Superior temporal gyrus (tissue), 1 donor: ENCODE measurements at regions not wholly inside any gene's neighbourhood (a gene's known extent, or its start where the extent isn't known, plus 50 kb on each side); places are given as distances from the start of the nearest gene placed in this dataset.

Experiments
- DNase-seq: peaks from one replicate; pipeline ENCODE4 v3.0.0-alpha.2; 2016; ENCODE audit errors: extremely low spot score

DNA sequence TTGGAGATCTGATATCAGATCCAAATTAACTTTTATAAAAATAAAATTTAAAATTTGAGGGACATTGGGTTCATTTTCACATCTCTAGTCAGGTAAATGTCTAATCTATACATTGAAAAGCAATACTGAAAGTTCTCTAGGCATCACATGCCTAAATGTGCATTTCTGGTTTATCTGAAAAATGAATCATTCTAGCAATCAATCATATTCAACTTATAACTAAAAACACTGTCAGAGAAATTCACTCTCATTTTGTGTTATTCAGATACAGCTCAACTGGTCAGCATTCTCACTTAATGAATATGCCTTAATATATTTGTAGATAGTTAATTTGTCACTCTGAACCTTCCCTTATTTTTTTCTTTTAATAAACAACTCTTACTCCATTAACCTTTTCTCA, 243.2 kb downstream of the CASP12 start:
- DNase-seq: no peak

DNA sequence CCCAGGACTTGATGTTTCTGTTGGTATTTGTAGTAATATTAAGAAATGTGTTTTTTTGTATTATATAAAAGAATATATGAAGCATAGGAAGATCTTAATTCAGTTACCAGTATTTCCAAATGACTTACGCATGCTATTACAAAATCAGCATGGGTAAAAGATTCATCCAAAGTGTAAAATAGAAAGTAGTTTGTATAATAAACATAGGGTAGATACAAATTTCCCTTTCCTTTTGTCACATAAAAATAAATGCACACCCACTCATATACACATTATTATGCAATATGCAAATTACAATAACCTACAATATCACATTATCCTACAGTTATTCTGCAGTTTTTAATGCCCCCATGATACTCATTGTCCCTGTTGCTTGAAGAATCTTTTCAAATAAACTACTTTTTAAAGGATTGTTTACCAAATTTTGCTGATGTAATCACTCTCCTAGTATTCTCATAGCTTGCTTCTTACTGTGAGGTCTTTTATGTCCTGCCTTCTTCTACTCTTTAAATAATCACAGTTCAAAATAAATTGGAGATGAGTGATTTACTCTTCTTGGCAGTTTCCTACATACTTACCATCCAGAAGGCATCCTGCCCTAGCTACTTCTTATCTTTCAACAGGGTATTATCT, 244.0 kb downstream of the CASP12 start:
- DNase-seq: no peak

DNA sequence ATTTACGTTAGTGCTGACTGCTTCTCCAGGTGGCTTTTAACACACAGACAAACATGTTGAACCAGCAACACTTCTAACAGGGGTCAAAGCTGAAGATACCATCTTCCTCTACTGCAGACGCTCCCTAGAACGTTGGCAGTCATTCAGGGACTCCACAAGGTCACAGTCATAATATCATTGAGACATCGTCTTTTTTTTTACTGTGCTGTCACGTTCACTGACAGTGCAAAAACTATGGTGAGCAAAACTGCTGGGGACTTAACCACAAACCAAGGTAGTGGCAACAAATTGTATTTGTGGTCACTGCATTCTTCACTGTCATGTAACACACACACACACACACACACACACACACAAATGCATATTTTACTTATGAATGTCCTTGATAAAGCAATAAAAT, 244.9 kb downstream of the CASP12 start:
- DNase-seq: no peak

DNA sequence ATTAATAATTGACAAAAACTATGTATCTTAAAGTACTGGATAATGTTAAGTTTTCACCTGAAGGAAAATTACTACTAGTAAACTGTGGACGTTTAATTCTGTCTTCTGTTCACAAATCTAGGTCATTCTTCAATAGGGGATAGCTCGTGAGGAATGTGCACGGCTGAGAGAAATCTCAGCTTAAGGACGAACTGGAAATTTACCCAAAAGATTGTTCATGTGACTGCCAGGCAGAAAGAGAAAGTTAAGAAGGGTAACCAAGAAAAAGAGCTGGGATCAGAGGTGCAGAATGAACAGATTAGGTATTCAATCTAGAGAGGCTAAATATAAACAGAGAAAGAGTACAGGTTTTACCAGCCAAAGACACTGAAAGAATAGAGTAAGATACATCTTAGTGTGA, 245.3 kb downstream of the CASP12 start:
- no peak for DNase-seq

DNA sequence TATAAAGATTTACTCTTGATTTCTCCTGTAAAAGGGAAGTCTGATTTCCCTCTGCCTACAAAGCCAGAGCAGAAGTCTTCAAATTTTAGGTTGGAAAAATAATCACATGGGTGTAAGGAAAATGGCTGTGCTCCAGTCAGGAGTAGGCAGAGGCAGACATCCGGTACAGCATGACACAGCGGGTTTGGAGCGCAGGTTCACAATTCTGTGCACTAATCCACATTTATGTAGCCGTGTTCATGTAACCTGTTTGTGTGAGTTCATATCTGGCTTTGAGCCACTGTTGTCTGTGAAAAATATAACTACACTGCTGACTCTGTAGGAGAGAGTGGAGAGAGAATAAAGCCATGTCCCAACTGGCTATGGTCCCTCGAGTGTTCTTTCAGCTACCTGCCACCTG, 248.0 kb downstream of the CASP12 start:
- DNase-seq: no peak

DNA sequence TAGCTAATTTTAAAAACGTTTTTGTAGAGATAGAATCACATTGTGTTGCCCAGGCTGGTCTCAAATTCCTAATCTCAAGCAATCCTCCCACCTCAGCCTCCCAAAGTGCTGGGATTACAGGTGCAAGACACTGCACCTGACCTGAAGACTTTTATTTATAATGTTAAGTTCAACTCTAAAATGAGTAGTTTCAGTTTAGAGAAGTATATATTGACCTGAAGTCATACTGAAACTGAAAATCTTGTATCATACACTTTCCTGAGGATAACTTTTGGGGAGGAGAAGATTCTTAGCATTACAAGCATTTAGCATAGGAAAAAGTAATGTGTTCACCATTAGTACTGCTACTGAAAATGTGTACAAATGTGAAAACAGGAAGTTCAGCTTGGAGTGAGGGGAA, 249.3 kb downstream of the CASP12 start:
- no peak for DNase-seq

DNA sequence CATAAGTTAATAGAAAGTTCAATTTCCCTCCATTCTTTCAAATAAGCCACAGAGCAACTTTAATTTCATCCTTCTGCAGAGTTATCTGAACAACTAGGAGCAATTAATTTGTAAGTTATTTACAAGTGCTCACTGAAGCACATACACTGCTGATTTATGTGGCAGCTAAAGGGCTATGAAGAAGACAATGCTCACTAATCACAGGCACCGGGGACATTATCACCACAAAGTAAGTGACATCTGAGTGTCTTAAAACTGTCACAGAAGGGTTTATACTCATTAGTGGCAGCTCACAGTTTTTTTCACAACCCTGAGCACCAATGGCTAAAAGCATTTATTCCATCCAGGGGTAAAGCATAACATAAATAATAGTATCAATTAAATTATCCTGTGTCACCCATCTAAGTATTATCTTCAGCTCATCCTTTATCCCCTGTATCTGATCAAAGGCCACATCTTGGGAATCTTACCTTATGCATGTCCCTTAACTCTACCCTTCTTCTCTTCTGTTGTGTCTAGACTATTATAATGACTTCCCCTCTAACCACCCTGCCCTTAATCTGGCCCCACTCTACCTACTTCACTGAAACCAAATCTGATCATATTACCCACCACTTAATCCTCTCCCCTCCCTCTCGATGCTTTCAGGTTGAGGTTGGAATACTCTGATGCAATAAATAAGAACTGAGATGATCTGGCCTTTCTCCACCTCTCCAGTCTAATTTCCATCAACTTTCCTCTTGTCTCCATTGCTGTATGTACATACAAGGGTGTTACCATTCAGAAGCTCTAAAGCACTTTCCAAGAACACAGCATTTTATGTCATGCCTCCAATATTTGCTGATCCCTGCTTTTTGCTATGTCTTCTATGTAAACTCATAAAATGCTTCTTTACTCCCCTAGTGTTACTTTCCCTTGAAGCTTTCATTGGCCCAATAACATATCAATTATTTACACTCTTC, 252.7 kb downstream of the CASP12 start:
- DNase-seq: no peak

DNA sequence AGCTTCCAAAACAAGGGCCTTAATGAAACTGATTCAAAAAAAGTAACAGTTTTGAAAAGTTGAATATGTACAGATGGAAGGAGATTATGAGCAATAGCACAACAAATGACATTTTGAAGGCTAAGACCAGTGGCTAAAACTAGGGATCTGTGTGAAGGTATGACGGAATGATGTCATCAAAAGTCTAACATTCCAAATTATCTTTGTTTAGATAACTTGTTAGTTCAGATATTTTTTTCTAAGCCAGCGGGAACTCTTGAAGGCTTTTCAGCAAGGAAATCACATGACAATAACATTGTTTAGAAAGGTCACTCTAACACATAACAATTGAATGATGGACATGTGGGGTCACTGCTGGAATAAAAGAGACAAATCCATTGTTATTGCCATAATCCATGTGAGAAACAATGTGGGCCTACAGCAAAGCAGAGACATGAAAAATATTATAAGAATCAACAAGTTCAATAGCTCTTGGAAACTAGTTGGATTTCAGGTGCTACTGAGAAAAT, 260.5 kb downstream of the CASP12 start:
- DNase-seq: no peak

DNA sequence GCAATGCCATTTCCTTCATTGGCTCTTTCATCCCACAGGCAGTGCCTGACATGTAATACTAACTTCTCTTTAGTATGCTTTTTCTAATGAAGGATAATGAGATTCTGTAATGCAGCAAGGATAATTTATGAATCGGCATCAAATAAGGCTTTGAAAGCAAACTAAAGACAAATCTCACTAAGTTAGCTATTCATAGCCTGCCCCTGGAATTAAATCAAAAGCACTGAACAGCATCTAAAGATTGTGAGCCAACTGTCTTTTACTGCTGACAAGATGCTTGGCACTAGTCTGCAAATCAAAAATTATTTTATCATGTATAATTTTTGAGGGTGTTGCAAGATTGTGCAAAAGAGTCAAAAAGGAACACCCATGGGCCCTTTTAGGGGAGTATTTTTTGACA, 265.0 kb downstream of the CASP12 start:
- no peak for DNase-seq

DNA sequence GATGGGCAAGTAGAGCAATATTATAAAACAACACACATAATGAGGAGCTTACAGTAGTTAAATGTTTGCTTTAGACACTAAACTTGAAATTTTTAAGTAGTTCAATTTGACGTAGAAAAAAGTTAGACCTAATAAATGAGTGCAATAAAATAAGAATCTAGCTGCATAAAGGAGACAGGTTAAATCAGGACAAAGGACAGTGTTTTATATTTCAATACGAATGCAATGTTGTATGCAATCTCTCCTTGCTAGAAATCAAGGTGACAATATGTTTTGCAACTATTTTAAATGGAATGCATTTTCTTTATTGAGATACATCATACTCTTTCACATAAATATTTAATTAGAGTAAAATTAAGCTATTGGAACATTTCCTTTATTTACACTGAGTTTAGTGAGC, 267.9 kb downstream of the CASP12 start:
- no peak for DNase-seq

DNA sequence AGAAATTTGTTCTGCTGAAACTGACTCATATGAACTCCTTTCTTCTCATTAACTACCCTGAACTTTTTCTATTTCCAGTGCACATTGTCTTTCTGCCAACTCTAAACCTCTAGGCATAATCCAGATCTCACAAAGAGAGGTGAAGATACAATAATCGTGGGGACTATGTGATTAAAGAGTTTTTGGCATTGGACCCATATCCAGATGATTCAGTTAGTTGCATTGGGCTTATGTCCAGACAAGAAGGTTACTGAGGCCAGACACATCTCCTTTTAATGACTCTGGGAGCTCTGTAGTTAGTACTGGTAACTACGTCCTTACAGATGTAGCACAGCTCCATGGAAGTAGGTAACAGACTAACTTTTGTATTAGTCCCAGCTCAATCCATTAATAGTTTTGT, 273.0 kb downstream of the CASP12 start:
- DNase-seq: no peak

DNA sequence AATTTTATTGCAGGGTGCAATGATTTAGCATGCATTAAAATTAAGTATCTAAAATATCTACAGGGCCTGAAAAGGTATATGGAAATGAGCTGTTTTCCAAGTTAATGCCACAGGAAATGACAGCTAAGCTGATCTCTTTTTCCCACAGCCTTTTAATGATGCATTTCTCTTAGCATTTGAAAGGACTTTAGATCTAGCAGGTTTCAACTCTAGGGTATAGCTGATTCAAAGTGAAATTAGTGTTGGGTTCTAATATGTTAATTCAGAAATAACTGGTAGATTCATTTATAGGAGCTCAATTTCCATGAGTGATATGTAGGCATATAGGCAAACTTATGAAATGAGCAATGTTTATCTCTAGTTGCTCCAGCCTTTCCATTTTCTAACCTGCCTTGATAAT, 274.2 kb downstream of the CASP12 start:
- no peak for DNase-seq

DNA sequence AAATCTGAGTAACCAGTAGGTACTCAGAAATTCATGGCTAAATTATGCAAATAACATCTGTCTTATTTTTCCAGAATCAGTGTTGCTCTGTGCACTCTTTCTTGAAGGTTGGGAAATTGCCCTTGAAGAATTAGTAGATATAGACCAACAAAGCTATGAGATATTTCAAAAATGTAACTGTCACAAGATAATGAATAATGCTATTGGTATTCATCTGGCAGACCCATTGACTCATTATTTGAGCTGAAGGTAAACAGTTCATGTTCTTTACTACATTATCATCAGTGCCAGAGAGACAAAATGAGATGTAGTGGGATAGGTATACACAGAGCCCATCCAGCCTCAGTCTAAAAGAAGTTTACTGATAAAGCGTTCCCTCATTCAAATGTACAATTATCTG, 274.7 kb downstream of the CASP12 start:
- no peak for DNase-seq

DNA sequence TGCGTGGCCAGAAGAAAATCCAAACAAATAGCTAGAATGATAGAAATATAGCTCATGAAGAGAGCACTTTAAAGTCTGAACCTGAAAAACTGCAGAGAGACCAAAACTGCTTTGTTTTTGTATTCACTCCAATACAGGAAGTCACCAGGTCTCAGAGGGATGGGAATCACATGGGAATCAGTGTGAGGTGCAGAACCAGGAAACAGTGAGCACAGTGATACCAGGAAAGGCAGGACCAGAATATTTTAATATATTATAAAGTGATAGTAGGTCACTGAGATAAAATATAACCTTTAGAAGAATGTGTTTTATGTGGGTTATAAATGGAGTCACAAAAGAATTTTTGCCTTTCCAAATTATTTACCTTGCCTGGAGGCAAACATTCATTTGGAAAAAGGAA, 277.3 kb downstream of the CASP12 start:
- no peak for DNase-seq

DNA sequence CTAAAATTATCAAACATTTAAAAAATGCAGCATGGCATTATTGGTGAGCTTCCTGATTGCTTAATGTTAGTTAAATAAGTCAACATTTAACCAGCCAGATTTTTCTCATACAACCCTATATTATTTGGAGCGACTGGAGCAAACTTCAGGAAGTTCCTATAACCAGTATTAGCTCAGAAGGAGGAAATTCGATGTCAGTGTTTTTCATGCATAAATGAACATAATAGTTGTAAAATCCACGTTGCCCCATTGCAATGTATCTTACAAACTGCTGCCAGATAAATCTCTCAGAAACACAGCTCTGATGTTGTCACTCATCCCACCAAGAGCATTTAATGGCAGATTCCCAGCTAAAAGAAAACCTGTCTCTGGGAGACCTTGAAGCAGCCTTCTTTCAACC, 278.5 kb downstream of the CASP12 start:
- DNase-seq: no peak

DNA sequence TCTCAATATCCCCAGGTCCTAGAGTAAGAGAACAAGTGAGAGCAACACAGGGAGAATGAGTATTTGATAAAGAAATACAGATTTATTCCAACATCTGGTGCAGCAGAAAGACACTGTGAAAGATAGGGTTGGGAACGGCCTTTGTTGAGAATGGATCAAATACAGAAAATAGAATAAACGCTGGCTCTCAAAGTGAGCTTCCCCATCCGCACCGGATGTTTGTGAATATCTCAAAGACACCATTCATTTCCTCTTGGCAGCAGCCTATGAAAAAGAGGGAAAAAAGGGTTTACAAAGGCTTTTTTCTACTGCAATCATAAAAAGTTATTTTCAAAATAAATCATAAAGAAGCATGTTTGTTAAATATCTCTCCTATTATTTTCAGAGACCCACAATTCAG, 279.3 kb downstream of the CASP12 start:
- peak; percentile 87 for DNase-seq

DNA sequence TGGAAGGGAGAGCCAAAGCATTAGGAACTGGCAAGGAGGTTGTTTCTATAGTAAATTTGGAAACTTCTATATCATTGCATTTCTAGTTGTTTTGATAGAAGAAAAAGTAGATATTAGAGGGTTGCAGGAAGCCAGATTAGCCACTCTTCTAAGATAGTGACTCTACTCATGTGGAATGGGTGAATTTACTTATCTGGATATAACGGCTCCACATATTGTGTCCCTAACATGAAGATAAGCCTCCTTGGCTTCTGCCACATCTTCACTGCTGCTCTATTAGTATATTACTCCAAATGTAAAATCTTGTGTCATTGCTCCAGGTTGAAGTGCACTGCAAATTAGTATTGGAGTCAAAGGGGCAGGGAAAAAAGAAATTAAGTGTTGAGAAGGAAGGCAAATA, 283.3 kb downstream of the CASP12 start:
- DNase-seq: no peak

DNA sequence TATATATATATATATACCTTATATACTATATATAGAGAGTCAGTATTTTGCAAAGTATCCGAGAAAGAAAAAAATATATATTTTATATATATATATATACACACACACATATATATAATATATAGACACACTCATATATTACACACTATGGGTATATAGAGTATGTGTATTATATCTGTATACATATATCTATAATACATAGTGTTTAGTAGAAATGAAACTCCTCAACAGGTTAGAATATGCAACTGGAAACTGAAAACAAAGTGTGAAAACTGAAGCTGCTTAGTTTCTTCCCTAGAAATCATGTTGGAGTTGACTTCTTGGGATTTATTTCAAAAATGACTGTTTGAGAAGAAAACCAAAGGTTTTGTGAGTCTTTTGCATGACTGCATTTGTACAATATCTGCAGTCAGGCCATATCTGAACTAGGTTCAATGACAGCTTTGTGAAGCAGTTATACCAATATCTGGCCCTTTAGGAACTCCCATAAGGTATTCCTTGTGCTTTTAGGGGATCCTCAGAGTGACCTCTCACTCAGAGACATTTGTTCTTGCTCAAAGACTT, 284.1 kb downstream of the CASP12 start:
- DNase-seq: no peak

DNA sequence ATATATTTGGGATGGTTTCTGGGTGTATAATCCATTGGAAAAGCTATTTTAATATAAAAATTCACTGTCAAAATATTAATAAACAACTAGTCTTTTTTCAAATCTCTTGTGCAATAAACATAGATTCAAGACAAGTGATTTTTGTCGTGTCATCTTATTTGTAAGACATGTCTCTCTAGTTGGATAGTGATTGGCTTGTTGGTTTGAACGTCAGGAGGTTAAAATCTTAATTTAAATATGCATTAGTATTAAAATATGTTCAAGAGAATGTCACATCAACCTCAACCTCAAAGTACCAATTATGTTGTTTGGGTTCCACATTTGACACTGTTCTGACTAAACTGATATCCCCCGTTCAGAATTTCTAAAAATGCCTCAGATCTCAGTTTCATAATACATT, 287.6 kb downstream of the CASP12 start:
- DNase-seq: no peak

DNA sequence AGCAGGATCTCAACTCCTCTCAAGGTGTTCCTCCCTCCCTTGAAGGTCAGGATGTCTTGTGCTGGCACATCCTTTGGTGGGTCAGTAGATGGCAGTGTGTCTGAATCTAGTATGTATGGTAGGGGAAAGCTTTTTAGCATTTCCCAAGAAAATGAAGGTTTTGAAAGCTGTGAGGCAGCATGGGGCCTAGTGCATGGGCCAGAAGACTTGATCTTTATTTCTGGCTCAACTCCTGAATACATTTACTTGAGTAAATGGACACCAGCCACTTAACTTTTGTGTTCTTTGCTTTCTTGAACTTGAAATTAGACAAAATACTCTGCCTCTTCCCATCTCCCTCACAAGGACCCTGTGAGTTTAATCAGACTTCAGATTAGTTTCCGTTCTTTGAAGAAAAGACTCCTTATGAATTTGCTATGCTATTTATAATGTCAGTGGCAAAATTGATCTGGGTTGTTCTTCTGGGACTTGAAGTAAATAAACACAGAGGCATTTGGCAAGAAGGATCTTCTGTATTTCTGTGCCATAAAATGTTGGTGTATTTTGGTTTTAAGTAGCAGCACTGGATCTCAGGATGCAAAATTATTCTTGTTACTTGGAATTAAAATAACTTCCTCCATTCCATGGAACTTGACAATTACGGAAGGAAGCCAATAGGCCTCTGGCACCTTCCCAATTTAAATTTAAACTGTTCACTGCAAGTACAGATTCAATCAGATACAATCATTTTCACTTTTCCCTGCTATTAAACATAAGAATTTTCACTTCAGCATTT, 288.8 kb downstream of the CASP12 start:
- DNase-seq: peak; percentile 84

DNA sequence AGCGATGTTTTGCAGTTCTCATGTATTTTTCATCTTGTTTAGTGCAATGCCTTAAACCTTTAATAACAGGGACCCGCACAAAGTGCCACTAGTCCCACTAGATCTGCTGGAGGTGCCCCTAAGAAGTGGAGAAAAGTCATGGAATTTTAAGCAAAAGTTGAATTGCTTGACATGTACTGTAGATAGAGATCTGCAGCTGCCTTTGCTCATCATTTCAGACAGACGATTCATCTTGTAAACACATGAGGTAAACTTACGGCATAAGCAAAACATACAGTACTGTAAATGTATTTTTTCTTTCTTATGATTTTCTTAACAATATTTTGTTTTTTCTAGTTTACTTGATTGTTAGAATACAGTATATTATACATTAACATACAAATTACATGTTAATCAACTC, 295.6 kb downstream of the CASP12 start:
- no peak for DNase-seq
